HL-60 (cell line): ENCODE measurements at regions not wholly inside any gene's neighbourhood (a gene's known extent, or its start where the extent isn't known, plus 50 kb on each side); places are given as distances from the start of the nearest gene placed in this dataset.

Experiments
- DNase-seq, 2 experiments: peaks; one replicate each; pipeline ENCODE4 v3.0.0-alpha.2; 2010 to 2020; ENCODE audit warnings: low read depth in 1 of 2, low spot score in 1 of 2
- H3K27ac ChIP-seq: fragments of 250-450 bp; sonication (Bioruptor Pico); replicated peaks from 2 replicates; pipeline ENCODE4 v1.5.1; 2020; ENCODE audit warnings: mild to moderate bottlenecking, moderate library complexity
- H3K27me3 ChIP-seq: fragments of 250-450 bp; sonication (Bioruptor Pico); 2 replicates; pipeline ENCODE4 v1.5.1; 2021; ENCODE audit warnings: mild to moderate bottlenecking, moderate library complexity; ENCODE audit not compliant: insufficient read depth, poor library complexity, severe bottlenecking
- H3K4me3 ChIP-seq: replicated peaks from 2 replicates; pipeline ENCODE4 v1.5.1; 2011; ENCODE audit warnings: mild to moderate bottlenecking, control low read depth, low read length; ENCODE audit not compliant: insufficient read depth
- GABPA ChIP-seq: IDR thresholded peaks from 2 replicates; pipeline ENCODE4 v1.6.1; 2012; ENCODE audit warnings: low read depth
- POLR2AphosphoS5 ChIP-seq: IDR thresholded peaks from 2 replicates; pipeline ENCODE4 v1.6.1; 2012; ENCODE audit warnings: low read depth
- SPI1 ChIP-seq: IDR thresholded peaks from 2 replicates; pipeline ENCODE4 v1.6.1; 2012; ENCODE audit warnings: low read depth, mild to moderate bottlenecking, borderline replicate concordance
- TF ChIP-seq, protein P1 (sequence below): IDR thresholded peaks from one replicate; pipeline ENCODE4 v1.5.1; 2011; ENCODE audit warnings: low read length, control low read depth, inconsistent platforms; ENCODE audit not compliant: insufficient read depth
- TF ChIP-seq, protein P2 (sequence below): IDR thresholded peaks from 2 replicates; pipeline ENCODE4 v1.6.1; 2012; ENCODE audit warnings: low read depth; ENCODE audit not compliant: insufficient replicate concordance

- no peak for TF ChIP-seq SPI1
- TF ChIP-seq GABPA = no peak
- TF ChIP-seq, protein P1, sequence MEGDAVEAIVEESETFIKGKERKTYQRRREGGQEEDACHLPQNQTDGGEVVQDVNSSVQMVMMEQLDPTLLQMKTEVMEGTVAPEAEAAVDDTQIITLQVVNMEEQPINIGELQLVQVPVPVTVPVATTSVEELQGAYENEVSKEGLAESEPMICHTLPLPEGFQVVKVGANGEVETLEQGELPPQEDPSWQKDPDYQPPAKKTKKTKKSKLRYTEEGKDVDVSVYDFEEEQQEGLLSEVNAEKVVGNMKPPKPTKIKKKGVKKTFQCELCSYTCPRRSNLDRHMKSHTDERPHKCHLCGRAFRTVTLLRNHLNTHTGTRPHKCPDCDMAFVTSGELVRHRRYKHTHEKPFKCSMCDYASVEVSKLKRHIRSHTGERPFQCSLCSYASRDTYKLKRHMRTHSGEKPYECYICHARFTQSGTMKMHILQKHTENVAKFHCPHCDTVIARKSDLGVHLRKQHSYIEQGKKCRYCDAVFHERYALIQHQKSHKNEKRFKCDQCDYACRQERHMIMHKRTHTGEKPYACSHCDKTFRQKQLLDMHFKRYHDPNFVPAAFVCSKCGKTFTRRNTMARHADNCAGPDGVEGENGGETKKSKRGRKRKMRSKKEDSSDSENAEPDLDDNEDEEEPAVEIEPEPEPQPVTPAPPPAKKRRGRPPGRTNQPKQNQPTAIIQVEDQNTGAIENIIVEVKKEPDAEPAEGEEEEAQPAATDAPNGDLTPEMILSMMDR = no peak
- no peak for TF ChIP-seq POLR2AphosphoS5
- TF ChIP-seq, protein P2, sequence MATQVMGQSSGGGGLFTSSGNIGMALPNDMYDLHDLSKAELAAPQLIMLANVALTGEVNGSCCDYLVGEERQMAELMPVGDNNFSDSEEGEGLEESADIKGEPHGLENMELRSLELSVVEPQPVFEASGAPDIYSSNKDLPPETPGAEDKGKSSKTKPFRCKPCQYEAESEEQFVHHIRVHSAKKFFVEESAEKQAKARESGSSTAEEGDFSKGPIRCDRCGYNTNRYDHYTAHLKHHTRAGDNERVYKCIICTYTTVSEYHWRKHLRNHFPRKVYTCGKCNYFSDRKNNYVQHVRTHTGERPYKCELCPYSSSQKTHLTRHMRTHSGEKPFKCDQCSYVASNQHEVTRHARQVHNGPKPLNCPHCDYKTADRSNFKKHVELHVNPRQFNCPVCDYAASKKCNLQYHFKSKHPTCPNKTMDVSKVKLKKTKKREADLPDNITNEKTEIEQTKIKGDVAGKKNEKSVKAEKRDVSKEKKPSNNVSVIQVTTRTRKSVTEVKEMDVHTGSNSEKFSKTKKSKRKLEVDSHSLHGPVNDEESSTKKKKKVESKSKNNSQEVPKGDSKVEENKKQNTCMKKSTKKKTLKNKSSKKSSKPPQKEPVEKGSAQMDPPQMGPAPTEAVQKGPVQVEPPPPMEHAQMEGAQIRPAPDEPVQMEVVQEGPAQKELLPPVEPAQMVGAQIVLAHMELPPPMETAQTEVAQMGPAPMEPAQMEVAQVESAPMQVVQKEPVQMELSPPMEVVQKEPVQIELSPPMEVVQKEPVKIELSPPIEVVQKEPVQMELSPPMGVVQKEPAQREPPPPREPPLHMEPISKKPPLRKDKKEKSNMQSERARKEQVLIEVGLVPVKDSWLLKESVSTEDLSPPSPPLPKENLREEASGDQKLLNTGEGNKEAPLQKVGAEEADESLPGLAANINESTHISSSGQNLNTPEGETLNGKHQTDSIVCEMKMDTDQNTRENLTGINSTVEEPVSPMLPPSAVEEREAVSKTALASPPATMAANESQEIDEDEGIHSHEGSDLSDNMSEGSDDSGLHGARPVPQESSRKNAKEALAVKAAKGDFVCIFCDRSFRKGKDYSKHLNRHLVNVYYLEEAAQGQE = no peak
- Histone ChIP-seq H3K4me3 (no peak overlapping the region), H3K27me3 (no peaks in the 10 kb centered on the region), H3K27ac (no peak overlapping the region)
- DNase-seq = no peak
Measured at GRCh38 chr9:79196606-79197005, 375.2 kb upstream of the TLE4 start.

GRCh38 chr9:79200336-79200735 is 371.4 kb upstream of the TLE4 start:
- DNase-seq = no peak
- TF ChIP-seq, protein P2 = no peak
- TF ChIP-seq GABPA = no peak
- TF ChIP-seq, protein P1 = no peak
- TF ChIP-seq POLR2AphosphoS5 = no peak
- no peak for TF ChIP-seq SPI1
- Histone ChIP-seq H3K27ac (no peak overlapping the region), H3K4me3 (no peak overlapping the region), H3K27me3 (no peaks in the 10 kb centered on the region)

GRCh38 chr9:79201636-79202035 is 370.1 kb upstream of the TLE4 start:
- Histone ChIP-seq H3K27ac (no peak overlapping the region), H3K4me3 (no peak overlapping the region), H3K27me3 (no peaks in the 10 kb centered on the region)
- DNase-seq = no peak
- no peak for TF ChIP-seq SPI1
- TF ChIP-seq POLR2AphosphoS5 = no peak
- TF ChIP-seq, protein P1 = no peak
- TF ChIP-seq GABPA = no peak
- TF ChIP-seq, protein P2 = no peak
